ENCODE measurements at regions not wholly inside any gene's neighbourhood (a gene's known extent, or its start where the extent isn't known, plus 50 kb on each side); places are given as distances from the start of the nearest gene placed in this dataset.

DNA sequence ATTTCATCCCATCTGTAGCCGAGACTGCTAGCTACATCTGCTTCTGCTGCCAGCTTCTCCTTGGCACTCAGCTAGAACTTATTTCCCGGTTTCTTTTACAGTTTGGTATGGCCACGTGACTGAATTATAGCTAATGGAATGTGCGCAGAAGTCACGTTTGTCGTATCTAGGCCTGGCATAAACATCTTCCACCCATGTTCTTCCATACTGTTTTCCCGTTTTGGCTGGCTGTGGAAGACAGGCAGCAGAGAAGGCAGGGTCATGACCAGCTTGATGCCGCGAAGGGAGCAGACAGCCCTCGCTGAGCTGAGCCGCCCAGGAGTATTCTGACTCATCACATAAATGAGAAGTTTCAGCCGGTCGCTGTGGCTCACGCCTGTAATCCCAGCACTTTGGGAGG lies 186.7 kb downstream of the RFC3 start:
- Histone ChIP-seq H3K9ac (ENCODE audit: low read depth, low read length) (no peak overlapping the region), H3K4me1 (ENCODE audit: control insufficient read depth, insufficient read depth, low read length) (peaks cover 4% of the 10 kb centered on the region), H3K36me3 (ENCODE audit: insufficient read depth, low read length) (no peaks in the 10 kb centered on the region), H3K9me3 (replicated peaks; ENCODE audit: low read length) (no peaks in the 10 kb centered on the region), H3K4me2 (ENCODE audit: low read length) (peak overlapping the region; percentile 50), H3K4me3 (ENCODE audit: low read length) (peak overlapping the region; percentile 25), H3K27me3 (ENCODE audit: control insufficient read depth, insufficient read depth, low read length) (no peaks in the 10 kb centered on the region)

DNA sequence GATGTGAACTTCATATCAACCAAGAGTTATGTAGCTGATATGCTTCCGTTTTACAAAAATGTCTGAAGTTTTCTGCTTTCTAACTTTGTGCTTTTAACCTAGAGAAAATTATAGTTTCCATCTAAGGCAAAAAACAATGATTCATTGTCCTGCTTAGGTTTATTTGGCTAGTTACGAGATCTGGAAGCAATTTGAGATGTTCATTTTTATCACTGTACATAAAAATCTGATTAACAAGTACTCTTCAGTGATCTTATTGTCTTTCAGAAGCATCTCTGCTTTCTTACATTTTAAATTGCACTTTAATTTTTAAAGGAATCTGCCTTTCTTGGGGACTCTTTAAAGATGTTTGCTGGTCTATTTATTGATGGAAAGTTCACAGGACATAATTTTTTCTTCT lies 188.1 kb downstream of the RFC3 start:
- Histone ChIP-seq H3K4me1 (ENCODE audit: control insufficient read depth, insufficient read depth, low read length) (peaks cover 4% of the 10 kb centered on the region), H3K4me3 (ENCODE audit: low read length) (no peak overlapping the region), H3K9ac (ENCODE audit: low read depth, low read length) (no peak overlapping the region), H3K36me3 (ENCODE audit: insufficient read depth, low read length) (no peaks in the 10 kb centered on the region), H3K4me2 (ENCODE audit: low read length) (no peak overlapping the region), H3K9me3 (replicated peaks; ENCODE audit: low read length) (no peaks in the 10 kb centered on the region), H3K27me3 (ENCODE audit: control insufficient read depth, insufficient read depth, low read length) (no peaks in the 10 kb centered on the region)

DNA sequence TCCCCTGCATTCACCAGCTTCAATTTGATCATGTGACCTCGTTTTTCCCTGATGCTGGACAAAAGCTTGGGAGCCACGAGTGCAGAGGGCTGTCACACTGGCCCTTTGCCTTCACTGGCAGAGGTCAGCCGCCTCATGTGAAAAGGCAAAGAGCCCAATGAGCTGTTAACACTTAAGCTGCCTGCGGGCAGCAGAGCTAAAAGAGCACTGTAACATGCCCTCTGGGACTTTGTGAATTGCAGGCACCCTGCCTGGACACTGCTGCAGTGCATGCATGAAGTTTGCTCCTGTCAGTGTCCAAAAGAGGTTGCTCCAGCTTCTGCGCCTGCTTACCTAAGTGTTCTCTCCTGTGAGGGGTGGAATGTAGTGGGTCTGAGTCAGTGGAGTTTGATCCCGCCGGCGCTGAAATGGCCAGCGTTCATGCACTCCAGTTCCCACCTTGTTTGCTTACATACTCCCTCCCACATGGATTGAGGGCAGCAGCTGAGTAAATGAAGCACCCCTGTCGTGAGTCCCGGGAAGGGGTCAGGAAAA lies 193.7 kb downstream of the RFC3 start:
- H3K4me3 ChIP-seq (ENCODE audit: low read length): no peak overlapping the region
- no peaks in the 10 kb centered on the region for H3K36me3 ChIP-seq (ENCODE audit: insufficient read depth, low read length)
- peaks cover 7% of the 10 kb centered on the region for H3K27me3 ChIP-seq (ENCODE audit: control insufficient read depth, insufficient read depth, low read length)
- H3K9ac ChIP-seq (ENCODE audit: low read depth, low read length): no peak overlapping the region
- H3K9me3 ChIP-seq (replicated peaks; ENCODE audit: low read length): no peaks in the 10 kb centered on the region
- no peak overlapping the region for H3K4me2 ChIP-seq (ENCODE audit: low read length)
- no peaks in the 10 kb centered on the region for H3K4me1 ChIP-seq (ENCODE audit: control insufficient read depth, insufficient read depth, low read length)

DNA sequence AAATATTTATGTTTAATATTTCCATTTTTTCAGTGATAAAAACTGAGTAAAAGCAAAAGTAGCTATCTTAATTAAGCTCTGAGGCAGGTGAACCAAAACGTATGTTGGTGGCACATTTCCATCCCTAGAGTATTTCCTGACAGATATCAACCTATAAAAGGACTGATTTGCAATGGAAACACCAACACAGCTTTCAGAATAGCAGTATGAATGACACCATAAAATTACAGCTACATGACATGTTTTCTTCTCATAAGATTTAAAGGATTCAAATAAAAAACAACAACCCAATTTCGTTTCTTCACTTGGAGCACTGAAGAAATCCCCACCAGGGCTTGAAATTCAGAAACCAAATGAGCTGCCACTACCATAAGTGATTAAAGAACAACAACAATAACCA lies 194.4 kb downstream of the RFC3 start:
- Histone ChIP-seq H3K9ac (ENCODE audit: low read depth, low read length) (no peak overlapping the region), H3K9me3 (replicated peaks; ENCODE audit: low read length) (no peaks in the 10 kb centered on the region), H3K4me1 (ENCODE audit: control insufficient read depth, insufficient read depth, low read length) (no peaks in the 10 kb centered on the region), H3K4me2 (ENCODE audit: low read length) (no peak overlapping the region), H3K4me3 (ENCODE audit: low read length) (no peak overlapping the region), H3K36me3 (ENCODE audit: insufficient read depth, low read length) (no peaks in the 10 kb centered on the region), H3K27me3 (ENCODE audit: control insufficient read depth, insufficient read depth, low read length) (peaks cover 7% of the 10 kb centered on the region)

DNA sequence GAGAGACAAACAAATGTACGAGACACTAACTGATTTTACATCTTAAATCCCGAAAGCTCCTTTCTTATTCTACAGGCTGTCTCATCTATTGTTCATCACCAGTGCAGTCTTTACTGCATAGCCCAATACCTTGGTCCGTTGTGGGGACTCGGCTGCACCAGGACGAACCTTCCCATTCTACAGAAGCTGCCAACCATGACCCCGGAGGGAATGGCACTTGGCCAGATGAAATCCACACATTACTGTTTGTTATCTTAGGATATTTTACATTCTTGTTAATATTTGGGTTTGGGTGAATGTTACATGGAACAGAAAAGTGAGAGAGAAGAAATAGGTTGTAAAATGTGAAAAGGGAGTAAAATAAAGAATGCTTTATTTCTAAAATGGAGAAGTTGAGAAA lies 195.1 kb downstream of the RFC3 start:
- H3K36me3 ChIP-seq (ENCODE audit: insufficient read depth, low read length): no peaks in the 10 kb centered on the region
- H3K9ac ChIP-seq (ENCODE audit: low read depth, low read length): no peak overlapping the region
- H3K27me3 ChIP-seq (ENCODE audit: control insufficient read depth, insufficient read depth, low read length): peaks cover 7% of the 10 kb centered on the region
- H3K4me1 ChIP-seq (ENCODE audit: control insufficient read depth, insufficient read depth, low read length): no peaks in the 10 kb centered on the region
- H3K4me3 ChIP-seq (ENCODE audit: low read length): no peak overlapping the region
- no peak overlapping the region for H3K4me2 ChIP-seq (ENCODE audit: low read length)
- no peaks in the 10 kb centered on the region for H3K9me3 ChIP-seq (replicated peaks; ENCODE audit: low read length)

DNA sequence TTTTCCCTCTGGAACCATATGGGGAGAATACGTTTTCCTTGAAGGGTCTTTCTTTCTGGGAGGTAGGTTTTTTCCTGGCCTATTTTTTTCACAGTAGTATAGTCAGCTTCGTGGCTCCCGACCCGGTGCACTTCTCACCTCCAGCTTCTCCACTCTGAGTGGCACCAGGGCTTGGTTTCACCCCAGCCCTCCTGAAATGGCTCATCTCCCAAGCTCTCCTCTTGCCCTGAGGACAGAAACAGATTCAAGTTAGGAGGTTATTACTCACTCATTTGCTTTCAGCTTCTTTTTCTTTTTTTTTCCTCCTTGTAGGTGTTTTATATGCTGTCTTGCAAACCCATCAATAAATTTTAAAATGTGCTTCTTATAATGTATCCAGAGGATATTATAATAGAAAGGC lies 199.3 kb downstream of the RFC3 start:
- Histone ChIP-seq H3K4me1 (ENCODE audit: control insufficient read depth, insufficient read depth, low read length) (no peaks in the 10 kb centered on the region), H3K27me3 (ENCODE audit: control insufficient read depth, insufficient read depth, low read length) (no peaks in the 10 kb centered on the region), H3K4me3 (ENCODE audit: low read length) (no peak overlapping the region), H3K9ac (ENCODE audit: low read depth, low read length) (no peak overlapping the region), H3K36me3 (ENCODE audit: insufficient read depth, low read length) (no peaks in the 10 kb centered on the region), H3K4me2 (ENCODE audit: low read length) (no peak overlapping the region), H3K9me3 (replicated peaks; ENCODE audit: low read length) (peaks cover 3% of the 10 kb centered on the region)

DNA sequence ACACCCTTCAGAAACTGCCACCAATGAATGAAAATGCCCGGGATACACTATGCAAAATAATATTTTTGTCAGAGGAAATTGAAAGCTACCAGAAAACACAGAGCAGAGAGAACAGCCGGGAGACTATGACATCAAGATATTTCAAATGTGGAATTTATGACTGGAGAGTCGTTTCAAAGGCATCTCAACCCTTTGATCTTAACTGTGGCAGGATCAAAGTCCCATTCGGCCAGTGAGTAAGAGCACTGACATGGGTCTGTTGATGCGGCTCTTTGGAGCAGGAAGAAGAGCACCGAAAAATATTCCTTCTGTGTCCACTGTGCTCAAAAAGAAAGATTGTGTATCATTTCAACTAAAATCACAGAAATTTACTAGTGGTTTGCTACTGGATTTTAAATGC lies 201.9 kb downstream of the RFC3 start:
- peaks cover 3% of the 10 kb centered on the region for H3K9me3 ChIP-seq (replicated peaks; ENCODE audit: low read length)
- no peaks in the 10 kb centered on the region for H3K27me3 ChIP-seq (ENCODE audit: control insufficient read depth, insufficient read depth, low read length)
- H3K4me3 ChIP-seq (ENCODE audit: low read length): no peak overlapping the region
- no peaks in the 10 kb centered on the region for H3K36me3 ChIP-seq (ENCODE audit: insufficient read depth, low read length)
- no peak overlapping the region for H3K4me2 ChIP-seq (ENCODE audit: low read length)
- H3K4me1 ChIP-seq (ENCODE audit: control insufficient read depth, insufficient read depth, low read length): no peaks in the 10 kb centered on the region
- no peak overlapping the region for H3K9ac ChIP-seq (ENCODE audit: low read depth, low read length)

DNA sequence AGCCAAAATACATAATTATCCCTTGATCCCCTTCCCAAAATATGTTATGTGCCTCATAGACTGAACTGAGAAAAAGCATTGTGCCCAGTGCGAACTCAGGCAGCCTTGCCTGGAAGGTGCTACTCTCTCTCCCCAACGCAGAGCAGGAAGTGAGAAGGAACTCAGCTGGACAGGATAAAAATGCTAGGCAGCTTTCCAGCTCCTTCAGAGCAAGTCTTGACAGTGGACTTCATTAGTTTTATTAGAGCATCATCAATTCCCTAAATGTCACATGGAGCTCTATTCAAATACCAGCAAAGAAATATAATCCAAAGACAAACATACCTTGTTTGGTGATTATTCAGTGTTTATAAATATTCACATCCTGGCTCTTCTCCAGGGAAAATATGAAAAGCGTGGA lies 202.4 kb downstream of the RFC3 start:
- Histone ChIP-seq H3K4me3 (ENCODE audit: low read length) (no peak overlapping the region), H3K4me2 (ENCODE audit: low read length) (no peak overlapping the region), H3K27me3 (ENCODE audit: control insufficient read depth, insufficient read depth, low read length) (no peaks in the 10 kb centered on the region), H3K4me1 (ENCODE audit: control insufficient read depth, insufficient read depth, low read length) (peaks cover under 1% of the 10 kb centered on the region), H3K36me3 (ENCODE audit: insufficient read depth, low read length) (no peaks in the 10 kb centered on the region), H3K9me3 (replicated peaks; ENCODE audit: low read length) (peaks cover 3% of the 10 kb centered on the region), H3K9ac (ENCODE audit: low read depth, low read length) (no peak overlapping the region)

DNA sequence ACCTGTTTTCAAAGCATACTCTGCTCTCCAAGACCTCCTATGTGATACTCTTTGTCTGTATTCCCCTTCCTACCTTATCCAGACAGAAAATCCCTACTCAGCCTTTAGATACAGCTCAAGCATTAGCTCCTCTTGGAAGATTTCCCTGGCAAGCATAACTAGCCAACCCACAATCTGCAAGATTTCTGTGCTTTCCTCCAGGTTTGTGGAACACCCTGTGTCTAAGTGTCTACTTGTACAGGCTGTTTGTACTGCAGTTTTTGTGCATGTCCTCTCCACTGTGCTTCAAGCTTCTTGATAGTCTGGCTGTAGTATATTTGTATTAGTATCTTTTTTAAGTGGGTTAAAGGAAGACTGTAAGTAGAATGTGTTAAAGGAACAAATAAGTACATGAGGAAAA lies 203.7 kb downstream of the RFC3 start:
- H3K27me3 ChIP-seq (ENCODE audit: control insufficient read depth, insufficient read depth, low read length): no peaks in the 10 kb centered on the region
- H3K4me2 ChIP-seq (ENCODE audit: low read length): no peak overlapping the region
- peaks cover 9% of the 10 kb centered on the region for H3K4me1 ChIP-seq (ENCODE audit: control insufficient read depth, insufficient read depth, low read length)
- no peaks in the 10 kb centered on the region for H3K36me3 ChIP-seq (ENCODE audit: insufficient read depth, low read length)
- no peak overlapping the region for H3K9ac ChIP-seq (ENCODE audit: low read depth, low read length)
- H3K4me3 ChIP-seq (ENCODE audit: low read length): no peak overlapping the region
- H3K9me3 ChIP-seq (replicated peaks; ENCODE audit: low read length): peaks cover 3% of the 10 kb centered on the region

DNA sequence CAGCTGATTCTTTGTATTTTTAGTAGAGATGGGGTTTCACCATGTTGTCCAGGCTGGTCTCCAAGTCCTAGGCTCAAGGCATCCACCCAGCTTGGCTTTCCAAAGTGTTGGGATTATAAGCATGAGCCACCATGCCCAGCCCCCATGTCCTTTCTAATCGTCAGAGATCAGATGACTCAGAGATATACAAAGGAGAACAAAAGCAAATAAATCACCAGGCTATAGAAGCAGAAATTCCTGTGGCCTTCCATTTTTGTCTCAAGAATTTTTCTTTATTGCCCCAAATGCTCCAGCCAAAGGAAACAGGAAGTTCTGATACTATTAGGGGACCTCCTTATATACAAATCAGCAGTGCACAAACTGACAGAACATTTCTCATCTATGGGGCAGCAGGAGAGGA lies 207.8 kb downstream of the RFC3 start:
- Histone ChIP-seq H3K4me2 (ENCODE audit: low read length) (no peak overlapping the region), H3K9ac (ENCODE audit: low read depth, low read length) (no peak overlapping the region), H3K4me1 (ENCODE audit: control insufficient read depth, insufficient read depth, low read length) (peaks cover 13% of the 10 kb centered on the region), H3K4me3 (ENCODE audit: low read length) (no peak overlapping the region), H3K27me3 (ENCODE audit: control insufficient read depth, insufficient read depth, low read length) (no peaks in the 10 kb centered on the region), H3K36me3 (ENCODE audit: insufficient read depth, low read length) (no peaks in the 10 kb centered on the region), H3K9me3 (replicated peaks; ENCODE audit: low read length) (peaks cover 3% of the 10 kb centered on the region)

DNA sequence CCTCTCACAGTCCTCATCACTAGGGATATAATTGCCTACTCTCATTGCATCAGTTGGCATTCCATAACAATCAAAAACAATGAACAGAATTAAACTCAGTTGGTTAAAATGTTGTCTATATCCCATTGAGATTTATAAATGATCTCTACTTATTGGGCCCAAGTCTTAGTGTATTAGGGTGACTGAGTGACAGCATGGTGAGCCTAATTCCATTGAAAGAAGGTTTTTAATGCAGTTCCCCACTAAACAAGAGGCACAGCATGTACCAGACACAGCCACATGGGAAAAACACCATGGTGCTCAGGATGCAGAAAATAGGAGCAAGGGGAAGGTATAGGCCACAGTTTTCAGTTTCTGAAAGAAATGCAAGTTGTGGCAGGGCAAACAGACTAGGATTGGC lies 208.4 kb downstream of the RFC3 start:
- Histone ChIP-seq H3K9me3 (replicated peaks; ENCODE audit: low read length) (peaks cover 3% of the 10 kb centered on the region), H3K9ac (ENCODE audit: low read depth, low read length) (no peak overlapping the region), H3K36me3 (ENCODE audit: insufficient read depth, low read length) (no peaks in the 10 kb centered on the region), H3K4me3 (ENCODE audit: low read length) (no peak overlapping the region), H3K4me2 (ENCODE audit: low read length) (no peak overlapping the region), H3K4me1 (ENCODE audit: control insufficient read depth, insufficient read depth, low read length) (peaks cover 13% of the 10 kb centered on the region), H3K27me3 (ENCODE audit: control insufficient read depth, insufficient read depth, low read length) (no peaks in the 10 kb centered on the region)

DNA sequence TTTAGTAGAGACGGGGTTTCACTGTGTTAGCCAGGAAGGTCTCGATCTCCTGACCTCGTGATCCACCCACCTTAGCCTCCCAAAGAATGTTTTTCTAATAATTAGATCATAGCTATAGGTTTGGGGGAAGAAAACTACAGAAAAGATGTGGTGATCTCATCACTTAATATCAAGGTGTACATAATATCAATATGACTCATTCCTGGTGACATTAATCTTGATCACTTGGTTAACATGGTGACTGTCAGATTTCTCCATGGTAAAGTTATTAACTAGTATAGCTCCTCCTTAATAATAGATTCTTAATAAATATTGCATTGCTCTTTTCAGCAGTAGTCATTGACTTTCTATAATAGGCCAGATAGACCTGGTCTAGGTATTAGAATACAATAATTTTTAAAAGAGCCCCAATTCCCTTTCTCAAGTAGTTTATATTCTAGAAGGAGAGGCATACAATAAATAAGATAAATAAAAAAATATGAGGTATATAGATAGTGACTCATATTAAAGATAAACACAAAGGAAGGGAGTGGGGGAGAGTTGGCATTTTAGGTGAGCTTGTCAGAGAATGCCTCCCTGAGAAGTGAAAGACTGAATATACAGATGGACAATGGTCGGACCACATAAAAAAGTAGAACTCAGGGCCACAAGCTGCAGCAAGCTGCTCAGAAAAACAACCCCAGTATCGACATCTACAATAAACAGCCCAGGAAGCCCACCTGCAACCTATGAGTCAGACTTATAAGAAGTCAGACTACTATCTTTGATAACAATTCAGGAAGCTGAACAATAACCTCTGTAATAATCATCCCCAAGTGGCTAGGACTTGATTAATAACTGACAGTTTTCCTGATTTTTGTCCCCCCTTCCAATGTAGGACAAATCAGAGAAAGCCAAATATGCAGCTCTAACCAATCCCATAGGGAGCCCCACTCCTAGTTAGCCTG lies 210.8 kb downstream of the RFC3 start:
- no peak overlapping the region for H3K4me3 ChIP-seq (ENCODE audit: low read length)
- H3K9me3 ChIP-seq (replicated peaks; ENCODE audit: low read length): no peaks in the 10 kb centered on the region
- H3K4me1 ChIP-seq (ENCODE audit: control insufficient read depth, insufficient read depth, low read length): peaks cover 13% of the 10 kb centered on the region
- H3K36me3 ChIP-seq (ENCODE audit: insufficient read depth, low read length): no peaks in the 10 kb centered on the region
- H3K27me3 ChIP-seq (ENCODE audit: control insufficient read depth, insufficient read depth, low read length): no peaks in the 10 kb centered on the region
- H3K4me2 ChIP-seq (ENCODE audit: low read length): no peak overlapping the region
- no peak overlapping the region for H3K9ac ChIP-seq (ENCODE audit: low read depth, low read length)

All from skeletal muscle satellite cell (primary cell).